A549 (cell line): ENCODE measurements at regions not wholly inside any gene's neighbourhood (a gene's known extent, or its start where the extent isn't known, plus 50 kb on each side); places are given as distances from the start of the nearest gene placed in this dataset.

ENCODE experiments used
- CTCF ChIP-seq: fragments of >200 bp; sonication (Bioruptor Twin); formaldehyde crosslinking; IDR thresholded peaks from 3 replicates; pipeline ENCODE4 v1.5.1; 2016
- ZFP36 ChIP-seq: fragments of 450-650 bp; IDR thresholded peaks from 2 replicates; pipeline ENCODE4 v1.6.1; 2014; ENCODE audit warnings: borderline replicate concordance; ENCODE audit not compliant: partially characterized antibody
- TF ChIP-seq, protein P1 (sequence below): fragments of 200-600 bp; sonication (generic); IDR thresholded peaks from 2 replicates; pipeline ENCODE4 v1.6.1; 2016; ENCODE audit warnings: antibody characterized with exemption, mild to moderate bottlenecking, moderate library complexity

GRCh38 chr16:26493751-26494150 is 573.0 kb upstream of the C16orf82 start:
- TF ChIP-seq CTCF (no peak), ZFP36 (no peak)
- TF ChIP-seq, protein P1, sequence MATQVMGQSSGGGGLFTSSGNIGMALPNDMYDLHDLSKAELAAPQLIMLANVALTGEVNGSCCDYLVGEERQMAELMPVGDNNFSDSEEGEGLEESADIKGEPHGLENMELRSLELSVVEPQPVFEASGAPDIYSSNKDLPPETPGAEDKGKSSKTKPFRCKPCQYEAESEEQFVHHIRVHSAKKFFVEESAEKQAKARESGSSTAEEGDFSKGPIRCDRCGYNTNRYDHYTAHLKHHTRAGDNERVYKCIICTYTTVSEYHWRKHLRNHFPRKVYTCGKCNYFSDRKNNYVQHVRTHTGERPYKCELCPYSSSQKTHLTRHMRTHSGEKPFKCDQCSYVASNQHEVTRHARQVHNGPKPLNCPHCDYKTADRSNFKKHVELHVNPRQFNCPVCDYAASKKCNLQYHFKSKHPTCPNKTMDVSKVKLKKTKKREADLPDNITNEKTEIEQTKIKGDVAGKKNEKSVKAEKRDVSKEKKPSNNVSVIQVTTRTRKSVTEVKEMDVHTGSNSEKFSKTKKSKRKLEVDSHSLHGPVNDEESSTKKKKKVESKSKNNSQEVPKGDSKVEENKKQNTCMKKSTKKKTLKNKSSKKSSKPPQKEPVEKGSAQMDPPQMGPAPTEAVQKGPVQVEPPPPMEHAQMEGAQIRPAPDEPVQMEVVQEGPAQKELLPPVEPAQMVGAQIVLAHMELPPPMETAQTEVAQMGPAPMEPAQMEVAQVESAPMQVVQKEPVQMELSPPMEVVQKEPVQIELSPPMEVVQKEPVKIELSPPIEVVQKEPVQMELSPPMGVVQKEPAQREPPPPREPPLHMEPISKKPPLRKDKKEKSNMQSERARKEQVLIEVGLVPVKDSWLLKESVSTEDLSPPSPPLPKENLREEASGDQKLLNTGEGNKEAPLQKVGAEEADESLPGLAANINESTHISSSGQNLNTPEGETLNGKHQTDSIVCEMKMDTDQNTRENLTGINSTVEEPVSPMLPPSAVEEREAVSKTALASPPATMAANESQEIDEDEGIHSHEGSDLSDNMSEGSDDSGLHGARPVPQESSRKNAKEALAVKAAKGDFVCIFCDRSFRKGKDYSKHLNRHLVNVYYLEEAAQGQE = no peak
